GM12878 (cell line): ENCODE measurements at regions not wholly inside any gene's neighbourhood (a gene's known extent, or its start where the extent isn't known, plus 50 kb on each side); places are given as distances from the start of the nearest gene placed in this dataset.

ENCODE experiments used
- ATF3 ChIP-seq: IDR thresholded peaks from 2 replicates; pipeline ENCODE4 v1.6.1; 2011; ENCODE audit warnings: low read depth, mild to moderate bottlenecking, low read length, moderate library complexity, borderline replicate concordance; ENCODE audit errors: extremely low read depth
- CEBPB ChIP-seq, 2 experiments: fragments of 150-350 bp in 1 of 2; IDR thresholded peaks; 2 replicates each; pipeline ENCODE4 v1.6.1; 2012 to 2014; ENCODE audit warnings: low read depth in 2 of 2, low read length in 2 of 2, borderline replicate concordance in 1 of 2, inconsistent platforms in 1 of 2
- E2F8 ChIP-seq: fragments of 450-650 bp; IDR thresholded peaks from 2 replicates; pipeline ENCODE4 v1.6.1; 2018; ENCODE audit warnings: mild to moderate bottlenecking, low read depth, moderate library complexity; ENCODE audit not compliant: partially characterized antibody
- FOS ChIP-seq: IDR thresholded peaks from 3 replicates; pipeline ENCODE4 v1.6.1; 2011; ENCODE audit warnings: borderline replicate concordance; ENCODE audit not compliant: insufficient read length; ENCODE audit errors: extremely low read depth
- JUND ChIP-seq: IDR thresholded peaks from 2 replicates; pipeline ENCODE4 v1.6.1; 2012; ENCODE audit warnings: low read depth, mild to moderate bottlenecking, low read length, improper control_type of control experiment, moderate library complexity
- SIN3A ChIP-seq: IDR thresholded peaks from 2 replicates; pipeline ENCODE4 v1.6.1; 2012; ENCODE audit warnings: low read depth, low read length, improper control_type of control experiment
- ZSCAN29 ChIP-seq: fragments of 450-650 bp; IDR thresholded peaks from 2 replicates; pipeline ENCODE4 v1.6.1; 2017; ENCODE audit warnings: mild to moderate bottlenecking, moderate library complexity
- TF ChIP-seq, protein P1 (sequence below), 3 experiments: IDR thresholded peaks in 2 of 3; conservative IDR thresholded peaks in 1 of 3; 2 replicates each; pipeline ENCODE4 v1.5.1; 2011; ENCODE audit warnings: low read depth in 3 of 3, low read length in 3 of 3, mild to moderate bottlenecking in 3 of 3, control low read depth in 2 of 3, moderate library complexity in 2 of 3, inconsistent platforms in 1 of 3, mixed read lengths in 1 of 3; ENCODE audit not compliant: control insufficient read depth in 2 of 3, insufficient read depth in 1 of 3; ENCODE audit errors: extremely low read depth in 1 of 3

DNA sequence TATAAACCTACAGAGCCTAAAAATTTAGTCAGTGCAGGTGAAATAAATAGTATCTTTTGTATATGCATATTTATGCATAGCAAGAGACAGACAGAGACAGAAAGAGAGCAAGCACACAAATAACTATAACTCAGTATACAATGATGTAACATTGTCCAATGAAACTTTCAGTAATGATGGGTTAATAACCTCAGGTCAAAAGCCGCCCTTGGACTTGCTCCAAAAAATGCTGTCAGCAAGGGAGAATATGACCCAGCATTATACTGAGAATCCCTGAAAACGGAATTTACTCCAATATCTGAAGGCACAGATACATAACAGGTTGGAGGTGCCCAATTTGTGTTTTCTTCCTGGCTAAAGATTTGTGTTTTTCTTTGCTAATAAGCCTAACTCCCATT lies 590.6 kb upstream of the NOX3 start:
- TF ChIP-seq ZSCAN29 (no peak), ATF3 (no peak), E2F8 (no peak), FOS (no peak), JUND (no peak), SIN3A (no peak), CEBPB (IDR thresholded peaks at IDR 0.05; ENCODE audit: borderline replicate concordance in 1 of 2, low read depth in 2 of 2, low read length in 2 of 2) (no peak)
- TF ChIP-seq, protein P1, sequence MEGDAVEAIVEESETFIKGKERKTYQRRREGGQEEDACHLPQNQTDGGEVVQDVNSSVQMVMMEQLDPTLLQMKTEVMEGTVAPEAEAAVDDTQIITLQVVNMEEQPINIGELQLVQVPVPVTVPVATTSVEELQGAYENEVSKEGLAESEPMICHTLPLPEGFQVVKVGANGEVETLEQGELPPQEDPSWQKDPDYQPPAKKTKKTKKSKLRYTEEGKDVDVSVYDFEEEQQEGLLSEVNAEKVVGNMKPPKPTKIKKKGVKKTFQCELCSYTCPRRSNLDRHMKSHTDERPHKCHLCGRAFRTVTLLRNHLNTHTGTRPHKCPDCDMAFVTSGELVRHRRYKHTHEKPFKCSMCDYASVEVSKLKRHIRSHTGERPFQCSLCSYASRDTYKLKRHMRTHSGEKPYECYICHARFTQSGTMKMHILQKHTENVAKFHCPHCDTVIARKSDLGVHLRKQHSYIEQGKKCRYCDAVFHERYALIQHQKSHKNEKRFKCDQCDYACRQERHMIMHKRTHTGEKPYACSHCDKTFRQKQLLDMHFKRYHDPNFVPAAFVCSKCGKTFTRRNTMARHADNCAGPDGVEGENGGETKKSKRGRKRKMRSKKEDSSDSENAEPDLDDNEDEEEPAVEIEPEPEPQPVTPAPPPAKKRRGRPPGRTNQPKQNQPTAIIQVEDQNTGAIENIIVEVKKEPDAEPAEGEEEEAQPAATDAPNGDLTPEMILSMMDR (IDR thresholded peaks at IDR 0.05 in 2 of 3, conservative IDR thresholded peaks at IDR 0.05 in 1 of 3; ENCODE audit: control insufficient read depth in 2 of 3, extremely low read depth in 1 of 3, insufficient read depth in 1 of 3, low read depth in 3 of 3, low read length in 3 of 3): no peak
